Ascending aorta (tissue), 2 donors: ENCODE measurements at regions not wholly inside any gene's neighbourhood (a gene's known extent, or its start where the extent isn't known, plus 50 kb on each side); places are given as distances from the start of the nearest gene placed in this dataset.

Experiments used
- DNase-seq, 2 donors: peaks; one replicate each; pipeline ENCODE4 v3.0.0-alpha.2; 2019; ENCODE audit warnings: low spot score in 2 of 2
- H3K27ac ChIP-seq, 2 donors: fragments of 200-600 bp; sonication (generic); one replicate each; pipeline ENCODE4 v1.5.1; 2016 to 2017; ENCODE audit warnings: mild to moderate bottlenecking in 1 of 2
- H3K27me3 ChIP-seq: fragments of 200-600 bp; sonication (generic); one replicate; pipeline ENCODE4 v1.5.1; 2017
- H3K36me3 ChIP-seq, 2 donors: fragments of 200-600 bp; sonication (generic); one replicate each; pipeline ENCODE4 v1.5.1; 2016
- H3K4me1 ChIP-seq, 2 donors: fragments of 200-600 bp; sonication (generic); one replicate each; pipeline ENCODE4 v1.5.1; 2016 to 2017; ENCODE audit warnings: mild to moderate bottlenecking in 1 of 2
- H3K4me3 ChIP-seq, 2 donors: fragments of 200-600 bp; sonication (generic); one replicate each; pipeline ENCODE4 v1.5.1; 2016 to 2017; ENCODE audit warnings: mild to moderate bottlenecking in 1 of 2
- H3K9me3 ChIP-seq, 2 donors: fragments of 200-600 bp; sonication (generic); one replicate each; pipeline ENCODE4 v1.5.1; 2016
- CTCF ChIP-seq, 3 experiments: fragments of 200-600 bp in 2 of 3; fragments of 450-650 bp in 1 of 3; sonication (generic) in 2 of 3; IDR thresholded peaks; one replicate each; pipeline ENCODE4 v1.5.1; 2016 to 2019; ENCODE audit warnings: antibody characterized with exemption in 3 of 3, mild to moderate bottlenecking in 1 of 3, moderate library complexity in 1 of 3
- intact Hi-C: fragments of 100-400 bp; cut with DNase I; formaldehyde crosslinking; loops from one replicate; pipeline ENCODE4 v1.15.1; 2023

- no peaks in the 10 kb centered on the region for H3K36me3 ChIP-seq
- no peak overlapping the region for H3K4me3 ChIP-seq
- no peaks in the 10 kb centered on the region for H3K9me3 ChIP-seq
- no peaks in the 10 kb centered on the region for H3K27me3 ChIP-seq
- intact Hi-C loops, result no loop called here
- no peaks in the 10 kb centered on the region for H3K4me1 ChIP-seq
- H3K27ac ChIP-seq, result no peak overlapping the region
- no peak for TF ChIP-seq CTCF (IDR thresholded peaks at IDR 0.05)
- no peak for DNase-seq
Observed at GRCh38 chr19:31666126-31666525, 316.9 kb upstream of the TSHZ3 start.

GRCh38 chr19:31667106-31667505 is 317.9 kb upstream of the TSHZ3 start:
- no peaks in the 10 kb centered on the region for H3K27me3 ChIP-seq
- no peak overlapping the region for H3K4me3 ChIP-seq
- H3K4me1 ChIP-seq, result no peaks in the 10 kb centered on the region
- DNase-seq, result no peak
- no peak overlapping the region for H3K27ac ChIP-seq
- intact Hi-C loops, result no loop called here
- no peaks in the 10 kb centered on the region for H3K36me3 ChIP-seq
- TF ChIP-seq CTCF (IDR thresholded peaks at IDR 0.05), result no peak
- no peaks in the 10 kb centered on the region for H3K9me3 ChIP-seq

GRCh38 chr19:31668921-31669320 is 319.7 kb upstream of the TSHZ3 start:
- Histone ChIP-seq H3K27me3 (no peaks in the 10 kb centered on the region), H3K4me3 (no peak overlapping the region), H3K9me3 (no peaks in the 10 kb centered on the region), H3K27ac (no peak overlapping the region), H3K4me1 (no peaks in the 10 kb centered on the region), H3K36me3 (no peaks in the 10 kb centered on the region)
- intact Hi-C loops, result no loop called here
- DNase-seq, result no peak
- no peak for TF ChIP-seq CTCF (IDR thresholded peaks at IDR 0.05)

- H3K4me1 ChIP-seq, result no peaks in the 10 kb centered on the region
- no peaks in the 10 kb centered on the region for H3K36me3 ChIP-seq
- no peak overlapping the region for H3K27ac ChIP-seq
- H3K27me3 ChIP-seq, result no peaks in the 10 kb centered on the region
- no peak for DNase-seq
- no peak for TF ChIP-seq CTCF (IDR thresholded peaks at IDR 0.05)
- no peaks in the 10 kb centered on the region for H3K9me3 ChIP-seq
- intact Hi-C loops, result no loop called here
- no peak overlapping the region for H3K4me3 ChIP-seq
Observed at GRCh38 chr19:31670931-31671330, 321.7 kb upstream of the TSHZ3 start.

- Histone ChIP-seq H3K4me3 (no peak overlapping the region), H3K9me3 (no peaks in the 10 kb centered on the region), H3K4me1 (no peaks in the 10 kb centered on the region), H3K27me3 (no peaks in the 10 kb centered on the region), H3K27ac (no peak overlapping the region), H3K36me3 (no peaks in the 10 kb centered on the region)
- intact Hi-C loops, result no loop called here
- no peak for TF ChIP-seq CTCF (IDR thresholded peaks at IDR 0.05)
- DNase-seq, result no peak
Observed at GRCh38 chr19:31671411-31672035, 322.3 kb upstream of the TSHZ3 start.
